ENCODE measurements at regions not wholly inside any gene's neighbourhood (a gene's known extent, or its start where the extent isn't known, plus 50 kb on each side); places are given as distances from the start of the nearest gene placed in this dataset.

DNA sequence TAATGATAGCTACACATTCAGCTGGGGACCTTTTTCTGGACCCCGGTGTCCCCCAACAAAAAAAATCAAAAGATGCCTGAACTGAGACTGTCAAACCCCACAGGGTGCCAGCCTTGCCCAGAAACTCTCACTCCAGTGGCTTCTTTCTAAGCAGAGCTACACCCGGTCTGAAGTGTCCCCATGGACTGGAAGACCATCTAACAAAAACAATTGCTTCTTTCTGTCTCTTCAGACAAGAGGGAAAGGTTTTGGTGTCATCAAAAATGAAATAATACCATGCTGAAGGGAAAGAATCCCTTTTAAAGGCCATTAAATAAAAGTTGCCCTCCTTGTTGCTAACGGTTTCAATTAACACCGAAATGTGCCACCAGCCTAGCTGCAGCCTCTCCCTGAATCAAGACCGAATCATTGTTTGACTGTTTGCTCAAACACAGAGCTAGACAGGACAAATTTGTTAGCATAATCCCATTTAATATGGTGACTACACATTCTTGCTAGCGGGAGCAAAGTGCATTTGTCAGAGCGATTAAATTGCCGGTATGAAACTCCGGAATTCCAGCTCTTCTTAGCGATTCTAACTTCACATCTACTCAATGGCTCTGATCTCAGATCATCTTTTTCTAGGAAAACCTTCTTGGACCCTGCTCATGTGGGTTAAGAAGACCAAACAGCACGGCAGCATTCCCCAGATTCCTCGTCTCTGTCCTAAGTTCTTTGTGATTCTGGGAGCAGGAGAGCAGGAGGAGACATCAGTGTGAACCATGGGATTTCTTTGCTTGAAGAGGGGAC, 397.5 kb upstream of the PRKCQ start:
- H3K4me3 ChIP-seq (ENCODE audit: low read length): no peak overlapping the region
- TF ChIP-seq, protein P1, sequence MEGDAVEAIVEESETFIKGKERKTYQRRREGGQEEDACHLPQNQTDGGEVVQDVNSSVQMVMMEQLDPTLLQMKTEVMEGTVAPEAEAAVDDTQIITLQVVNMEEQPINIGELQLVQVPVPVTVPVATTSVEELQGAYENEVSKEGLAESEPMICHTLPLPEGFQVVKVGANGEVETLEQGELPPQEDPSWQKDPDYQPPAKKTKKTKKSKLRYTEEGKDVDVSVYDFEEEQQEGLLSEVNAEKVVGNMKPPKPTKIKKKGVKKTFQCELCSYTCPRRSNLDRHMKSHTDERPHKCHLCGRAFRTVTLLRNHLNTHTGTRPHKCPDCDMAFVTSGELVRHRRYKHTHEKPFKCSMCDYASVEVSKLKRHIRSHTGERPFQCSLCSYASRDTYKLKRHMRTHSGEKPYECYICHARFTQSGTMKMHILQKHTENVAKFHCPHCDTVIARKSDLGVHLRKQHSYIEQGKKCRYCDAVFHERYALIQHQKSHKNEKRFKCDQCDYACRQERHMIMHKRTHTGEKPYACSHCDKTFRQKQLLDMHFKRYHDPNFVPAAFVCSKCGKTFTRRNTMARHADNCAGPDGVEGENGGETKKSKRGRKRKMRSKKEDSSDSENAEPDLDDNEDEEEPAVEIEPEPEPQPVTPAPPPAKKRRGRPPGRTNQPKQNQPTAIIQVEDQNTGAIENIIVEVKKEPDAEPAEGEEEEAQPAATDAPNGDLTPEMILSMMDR (conservative IDR thresholded peaks at IDR 0.05): no peak
- no peaks in the 10 kb centered on the region for H3K36me3 ChIP-seq (ENCODE audit: control insufficient read depth, insufficient read depth, low read length)
- H3K27me3 Mint-ChIP-seq (ENCODE audit: insufficient read depth): no peaks in the 10 kb centered on the region
- no peak overlapping the region for H3K9ac ChIP-seq (ENCODE audit: extremely low read depth, low read length, poor library complexity, severe bottlenecking)
- H3K36me3 Mint-ChIP-seq (ENCODE audit: low read depth): no peaks in the 10 kb centered on the region
- H3K4me1 ChIP-seq (ENCODE audit: control insufficient read depth, insufficient read depth, low read length): peaks cover 4% of the 10 kb centered on the region
- H3K4me3 Mint-ChIP-seq: no peak overlapping the region
- H3K4me1 Mint-ChIP-seq: peaks cover 14% of the 10 kb centered on the region
- WGBS, 2 experiments (ENCODE audit: insufficient coverage in 1 of 2, insufficient read length in 1 of 2): 87 to 89% methylated on average over 11 to 12 of the region's 12 CpGs
- H3K27me3 ChIP-seq (ENCODE audit: control insufficient read depth, insufficient read depth, low read length, poor library complexity, severe bottlenecking): no peaks in the 10 kb centered on the region
- DNase-seq: peak; percentile 60
- H3K9me3 ChIP-seq (ENCODE audit: control insufficient read depth, low read length): peaks cover 5% of the 10 kb centered on the region
- H3K27ac ChIP-seq (ENCODE audit: low read depth, low read length): no peak overlapping the region
- H3K9me3 Mint-ChIP-seq: no peaks in the 10 kb centered on the region
- no peak overlapping the region for H3K27ac Mint-ChIP-seq

DNA sequence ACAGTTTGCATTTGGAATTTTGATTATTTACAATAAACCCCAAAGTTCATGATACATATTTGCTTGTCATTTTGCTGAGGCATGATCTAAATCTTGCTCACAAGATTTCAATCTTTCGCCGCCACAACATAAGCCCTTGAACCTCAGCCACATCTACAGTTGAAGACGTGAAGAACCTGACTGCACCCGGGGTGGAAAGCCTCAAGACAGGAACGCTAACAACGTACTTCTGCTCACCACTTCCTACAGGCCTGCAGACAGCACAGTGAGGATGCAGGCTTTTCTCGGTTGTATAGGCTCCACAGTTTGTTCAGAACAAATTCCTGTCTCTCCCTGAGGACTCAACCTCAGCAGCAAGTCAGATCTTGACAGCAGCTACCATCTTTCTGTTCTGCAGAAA, 393.8 kb upstream of the PRKCQ start:
- Histone ChIP-seq H3K27me3 (ENCODE audit: control insufficient read depth, insufficient read depth, low read length, poor library complexity, severe bottlenecking) (no peaks in the 10 kb centered on the region), H3K36me3 (ENCODE audit: control insufficient read depth, insufficient read depth, low read length) (no peaks in the 10 kb centered on the region), H3K4me3 (ENCODE audit: low read length) (no peak overlapping the region), H3K27ac (ENCODE audit: low read depth, low read length) (no peak overlapping the region), H3K4me1 (ENCODE audit: control insufficient read depth, insufficient read depth, low read length) (peaks cover 4% of the 10 kb centered on the region), H3K9ac (ENCODE audit: extremely low read depth, low read length, poor library complexity, severe bottlenecking) (no peak overlapping the region), H3K9me3 (ENCODE audit: control insufficient read depth, low read length) (peaks cover 5% of the 10 kb centered on the region)
- H3K36me3 Mint-ChIP-seq (ENCODE audit: low read depth): no peaks in the 10 kb centered on the region
- TF ChIP-seq, protein P1 (conservative IDR thresholded peaks at IDR 0.05): no peak
- H3K9me3 Mint-ChIP-seq: no peaks in the 10 kb centered on the region
- no peak overlapping the region for H3K4me3 Mint-ChIP-seq
- no peaks in the 10 kb centered on the region for H3K27me3 Mint-ChIP-seq (ENCODE audit: insufficient read depth)
- DNase-seq: no peak
- H3K4me1 Mint-ChIP-seq: peaks cover 10% of the 10 kb centered on the region
- 94 to 95% methylated on average over 6 to 7 of the region's 7 CpGs for WGBS, 2 experiments (ENCODE audit: insufficient coverage in 1 of 2, insufficient read length in 1 of 2)
- H3K27ac Mint-ChIP-seq: no peak overlapping the region

DNA sequence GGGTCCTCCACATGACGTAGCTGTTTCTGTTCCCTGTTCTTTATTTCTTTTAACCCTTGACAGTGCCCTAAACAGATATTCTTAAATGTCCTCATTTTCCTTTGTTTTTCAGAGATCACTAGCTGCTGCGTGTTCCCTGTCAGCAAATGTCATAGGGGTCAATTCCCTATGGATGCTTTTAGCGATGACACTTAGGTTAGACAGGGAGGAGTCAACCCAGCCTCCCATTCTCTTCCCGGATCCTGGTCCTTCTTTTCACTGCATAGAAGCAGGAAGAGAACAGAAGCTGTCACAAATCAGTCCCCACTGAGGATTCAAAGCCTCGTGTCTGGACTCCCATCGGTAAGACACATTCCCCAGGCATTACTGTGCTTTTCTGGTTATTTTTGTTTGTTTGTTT, 392.1 kb upstream of the PRKCQ start:
- Mint-ChIP-seq H3K4me3 (no peak overlapping the region), H3K27ac (no peak overlapping the region), H3K4me1 (peaks cover under 1% of the 10 kb centered on the region), H3K36me3 (ENCODE audit: low read depth) (no peaks in the 10 kb centered on the region), H3K9me3 (no peaks in the 10 kb centered on the region), H3K27me3 (ENCODE audit: insufficient read depth) (no peaks in the 10 kb centered on the region)
- no peak overlapping the region for H3K4me3 ChIP-seq (ENCODE audit: low read length)
- no peaks in the 10 kb centered on the region for H3K27me3 ChIP-seq (ENCODE audit: control insufficient read depth, insufficient read depth, low read length, poor library complexity, severe bottlenecking)
- WGBS, 2 experiments (ENCODE audit: insufficient coverage in 1 of 2, insufficient read length in 1 of 2): 72 to 82% methylated on average over 4 to 6 of the region's 6 CpGs
- no peak for DNase-seq
- no peak overlapping the region for H3K9ac ChIP-seq (ENCODE audit: extremely low read depth, low read length, poor library complexity, severe bottlenecking)
- TF ChIP-seq, protein P1 (conservative IDR thresholded peaks at IDR 0.05): no peak
- H3K9me3 ChIP-seq (ENCODE audit: control insufficient read depth, low read length): peaks cover 5% of the 10 kb centered on the region
- H3K27ac ChIP-seq (ENCODE audit: low read depth, low read length): no peak overlapping the region
- no peaks in the 10 kb centered on the region for H3K4me1 ChIP-seq (ENCODE audit: control insufficient read depth, insufficient read depth, low read length)
- H3K36me3 ChIP-seq (ENCODE audit: control insufficient read depth, insufficient read depth, low read length): no peaks in the 10 kb centered on the region

All from endodermal cell (in vitro differentiated cells).